Head of caudate nucleus (tissue), 42 donors: ENCODE measurements at regions not wholly inside any gene's neighbourhood (a gene's known extent, or its start where the extent isn't known, plus 50 kb on each side); places are given as distances from the start of the nearest gene placed in this dataset.

Experiments used
- DNase-seq, 42 donors: peaks; one replicate each; pipeline versions ENCODE4 v3.0.0 to v3.0.0-alpha.2; 2020 to 2021; ENCODE audit warnings: mixed read lengths in 7 of 42
- intact Hi-C: fragments of 100-400 bp; cut with DNase I; formaldehyde crosslinking; loops from one replicate; pipeline ENCODE4 v1.15.0; 2022

DNA sequence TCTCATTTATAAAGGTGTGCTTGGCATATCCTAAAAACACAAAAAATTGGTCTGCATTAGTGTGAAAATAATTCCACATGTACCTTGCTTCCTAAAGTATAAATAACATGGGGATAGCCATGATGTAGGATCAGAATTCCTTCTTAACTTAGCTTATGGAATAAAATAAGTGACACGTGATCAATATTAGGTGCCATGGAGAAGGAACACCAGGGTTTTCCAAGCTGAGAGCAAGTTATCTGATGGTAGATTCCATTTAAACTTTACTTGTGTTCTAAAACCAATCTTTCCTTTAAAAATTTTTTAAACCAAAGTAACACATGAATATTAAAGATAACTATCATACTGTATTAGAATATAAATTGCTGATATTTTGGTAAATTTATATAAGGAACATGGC, 300.5 kb downstream of the ZPLD1 start:
- DNase-seq = no peak
- intact Hi-C loops = no loop called here

DNA sequence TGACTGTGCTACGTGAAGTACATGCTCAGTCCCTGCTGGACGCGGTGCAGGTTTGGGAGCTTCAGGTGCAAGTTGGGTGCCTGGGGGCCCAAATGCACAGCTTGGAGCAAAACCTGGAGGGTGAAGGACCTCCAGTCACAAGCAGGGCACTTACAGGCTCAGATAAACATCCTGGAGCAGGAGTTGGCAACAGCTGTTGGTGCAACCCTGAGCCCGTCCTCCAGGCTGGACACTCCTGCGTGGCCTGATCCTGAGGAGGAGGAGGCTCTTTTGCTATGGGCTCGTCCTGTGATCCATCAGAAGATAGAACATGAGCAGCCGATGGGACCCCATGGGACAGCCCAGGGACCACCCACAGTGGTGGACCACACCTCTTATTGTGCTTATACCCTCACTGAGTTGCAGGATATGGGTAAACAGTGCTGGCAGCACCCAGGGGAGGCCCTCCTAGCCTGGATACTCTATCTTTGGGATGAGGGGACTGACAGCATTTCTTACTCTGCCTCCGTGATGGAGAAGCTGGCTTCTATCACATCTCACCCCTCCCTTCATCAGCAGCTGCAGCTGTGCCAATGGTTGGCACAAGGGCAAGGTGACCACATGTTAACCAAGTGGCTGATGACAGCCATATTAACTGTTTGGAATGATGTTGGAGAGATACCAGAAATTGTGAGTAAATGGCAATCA, 301.6 kb downstream of the ZPLD1 start:
- no peak for DNase-seq

DNA sequence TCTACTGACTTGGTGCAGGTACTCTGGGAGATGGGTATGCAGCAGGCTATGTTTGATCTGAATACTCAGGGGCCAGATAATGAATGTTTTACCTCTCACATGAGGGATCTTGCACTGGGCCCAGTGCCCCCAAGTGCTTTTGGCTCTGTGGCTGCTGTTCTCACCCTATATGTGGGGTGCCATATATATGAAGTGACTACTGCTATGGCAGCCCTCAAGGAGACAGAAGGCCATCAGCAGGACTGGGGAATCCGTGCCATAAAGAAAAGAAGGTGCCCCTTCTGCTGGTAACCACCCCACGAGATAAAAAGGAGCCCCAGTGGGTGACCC, 302.1 kb downstream of the ZPLD1 start:
- intact Hi-C loops = no loop called here
- no peak for DNase-seq

More for the DNA sequence above, 301.6 kb downstream of the ZPLD1 start:
- intact Hi-C loops = no loop called here

DNA sequence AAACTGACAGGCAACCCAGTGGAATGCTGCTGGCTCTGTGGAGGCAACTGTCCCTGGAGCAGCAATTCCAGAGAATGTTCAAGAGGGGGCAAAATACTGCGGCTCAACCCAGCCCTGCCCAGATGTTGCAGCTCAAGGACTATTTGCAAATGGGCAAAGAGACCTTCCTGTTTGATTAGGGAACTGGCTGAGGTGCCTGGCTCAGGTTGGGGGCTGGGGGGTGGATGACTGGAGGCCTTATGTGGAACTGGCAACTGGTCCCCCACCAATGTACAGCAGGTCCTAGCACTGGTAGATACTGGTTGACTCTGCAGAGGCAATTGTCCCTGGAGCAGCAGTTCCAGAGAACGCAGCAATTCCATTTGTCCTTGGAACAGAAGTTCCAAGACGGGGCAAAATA, 302.5 kb downstream of the ZPLD1 start:
- DNase-seq = no peak
- intact Hi-C loops = no loop called here

DNA sequence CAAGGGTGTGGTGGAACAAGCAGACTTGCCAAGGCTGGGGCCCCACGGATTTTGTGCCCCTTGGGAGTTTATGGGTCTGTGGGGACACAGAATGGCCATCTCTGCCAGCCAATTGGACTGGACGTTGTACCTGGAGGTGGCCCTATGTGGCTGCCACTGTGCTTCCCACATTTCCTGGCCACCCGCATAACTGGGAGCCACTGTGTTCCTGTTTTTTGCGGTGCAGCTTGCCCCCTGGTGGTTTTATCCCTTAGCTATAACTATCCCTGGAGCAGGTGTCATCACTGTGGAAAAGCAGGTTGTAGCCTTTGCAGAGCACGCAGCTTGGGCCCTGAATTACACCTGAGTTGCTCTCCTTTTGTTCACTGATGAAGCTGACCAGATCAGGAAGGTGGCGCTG, 306.3 kb downstream of the ZPLD1 start:
- intact Hi-C loops = no loop called here
- no peak for DNase-seq

DNA sequence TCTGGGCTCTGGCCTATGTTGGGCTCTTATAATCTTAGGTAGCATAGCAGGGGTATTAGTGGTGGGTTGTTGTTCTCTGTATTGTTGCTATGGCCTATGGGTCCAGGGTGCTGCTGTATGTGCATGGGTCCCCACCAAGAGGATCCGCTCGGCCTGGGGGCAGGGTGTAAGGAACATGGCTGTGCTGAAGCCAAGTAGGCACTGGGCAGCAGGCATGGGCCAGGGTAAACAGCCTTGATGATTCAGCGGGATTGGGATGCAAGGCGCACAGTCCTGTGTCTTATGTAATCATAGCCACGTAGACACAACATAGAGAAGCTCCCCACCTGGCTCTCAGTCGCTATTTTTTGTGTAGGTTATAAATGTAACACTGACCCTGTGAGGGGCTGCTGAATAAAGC, 306.9 kb downstream of the ZPLD1 start:
- DNase-seq = no peak
- intact Hi-C loops = no loop called here

DNA sequence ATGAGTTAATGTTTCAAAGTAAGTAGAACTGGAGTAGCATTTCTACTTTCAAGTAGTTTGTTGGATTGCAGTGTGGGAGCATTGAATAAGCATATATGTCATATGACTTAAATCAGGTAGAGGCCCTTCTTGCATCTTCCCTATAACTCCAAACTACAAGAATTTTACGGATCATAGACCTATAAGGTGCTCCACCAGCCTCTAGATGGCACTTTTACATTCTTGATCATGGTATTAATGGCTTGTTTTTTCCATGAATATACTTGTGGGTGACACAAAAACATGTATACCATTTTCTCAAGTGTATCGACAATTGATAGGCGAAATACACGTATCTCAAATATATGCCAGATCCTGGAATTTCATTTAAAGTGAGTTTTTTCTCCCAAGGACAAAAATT, 311.1 kb downstream of the ZPLD1 start:
- intact Hi-C loops = no loop called here
- no peak for DNase-seq

DNA sequence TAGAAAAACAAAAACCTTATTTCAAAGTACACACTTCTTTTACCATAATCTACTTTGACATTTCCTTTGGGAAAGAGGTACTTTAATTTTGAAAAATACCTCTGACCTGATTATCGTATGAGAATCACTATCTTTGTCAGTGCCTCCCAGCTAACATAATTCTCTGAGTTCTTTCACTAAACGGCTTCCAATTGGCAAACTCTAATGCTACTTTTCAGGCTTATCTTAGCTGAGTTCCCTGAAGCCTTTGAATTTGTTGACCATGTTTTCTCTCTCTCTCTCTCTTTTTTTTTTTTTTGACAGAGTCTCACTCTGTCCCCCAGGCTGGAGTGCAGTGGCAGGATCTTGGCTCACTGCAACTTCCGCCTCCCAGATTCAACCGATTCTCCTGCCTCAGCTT, 312.8 kb downstream of the ZPLD1 start:
- intact Hi-C loops = no loop called here
- no peak for DNase-seq

DNA sequence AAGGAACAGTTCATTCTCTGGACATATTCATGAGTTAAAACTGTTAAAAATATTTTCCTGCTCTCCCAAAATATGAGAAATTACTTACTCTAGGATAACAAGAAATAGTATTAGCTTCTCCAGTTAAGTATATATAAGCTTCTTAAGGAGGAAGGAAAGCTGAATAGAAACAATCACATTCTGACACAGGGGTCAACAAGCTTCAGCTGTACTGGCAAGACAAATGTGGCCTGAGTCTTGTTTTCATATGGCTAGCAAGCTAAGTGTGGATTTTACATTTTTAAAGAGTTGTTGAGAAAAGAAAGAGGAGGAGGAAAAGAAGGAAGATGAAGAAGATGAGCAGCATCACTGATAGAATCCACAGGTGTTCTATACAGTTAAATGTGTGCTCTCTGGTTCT, 313.8 kb downstream of the ZPLD1 start:
- DNase-seq = no peak
- intact Hi-C loops = no loop called here

DNA sequence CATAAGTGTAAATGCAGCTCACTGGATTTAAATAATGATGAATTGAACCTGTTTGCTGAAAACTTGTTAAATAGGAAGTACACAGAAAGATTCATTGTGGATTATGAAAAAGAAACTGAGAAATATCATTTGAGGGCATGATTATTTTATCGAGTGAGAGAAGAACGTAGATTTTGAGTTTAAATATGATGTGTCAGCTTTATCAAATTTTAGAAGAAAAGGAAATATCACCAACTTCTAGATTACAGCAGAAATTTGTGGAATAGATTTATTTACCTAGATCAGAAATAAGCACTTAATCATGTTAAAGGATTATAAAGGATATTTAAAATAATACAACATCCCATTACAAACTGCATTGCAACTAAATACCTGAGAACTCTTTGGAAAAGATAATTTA, 315.5 kb downstream of the ZPLD1 start:
- intact Hi-C loops = no loop called here
- no peak for DNase-seq

DNA sequence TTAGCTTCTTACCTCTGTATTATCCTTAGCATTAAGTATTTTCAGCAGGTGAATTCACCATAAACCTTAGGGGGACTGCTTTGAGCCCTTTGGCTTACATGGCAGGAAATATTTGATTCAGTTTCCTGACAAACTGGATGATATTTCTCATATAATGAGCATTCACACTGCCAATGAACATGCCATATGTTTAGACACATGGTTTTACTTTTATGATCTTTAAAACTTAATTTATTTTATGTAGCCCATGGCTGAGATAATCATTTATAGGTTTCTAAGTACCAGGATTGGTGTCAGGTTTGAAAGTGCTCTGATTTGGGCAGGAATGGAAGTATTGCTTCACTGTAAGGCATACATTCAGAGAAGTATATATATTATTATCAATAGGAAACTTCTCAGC, 319.1 kb downstream of the ZPLD1 start:
- no peak for DNase-seq
- intact Hi-C loops = no loop called here

DNA sequence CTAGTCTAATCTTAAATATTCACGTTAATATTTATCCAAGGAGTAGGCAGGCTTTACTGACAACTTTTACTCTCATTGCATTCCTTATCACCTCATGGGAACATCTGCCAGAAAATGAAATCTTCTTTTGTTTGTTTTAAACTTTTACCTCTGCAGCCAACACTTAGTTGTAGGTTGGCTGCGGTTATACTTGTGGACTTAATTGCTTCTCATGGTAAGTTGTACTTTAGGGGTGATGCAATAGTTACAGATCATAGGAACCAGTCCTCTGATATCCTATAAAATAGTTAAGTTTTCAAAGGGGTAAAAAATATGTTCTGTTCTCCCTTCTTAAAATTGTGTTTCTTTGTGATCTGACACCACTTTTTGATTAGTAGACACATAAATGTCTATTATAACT, 321.9 kb downstream of the ZPLD1 start:
- intact Hi-C loops = no loop called here
- no peak for DNase-seq

DNA sequence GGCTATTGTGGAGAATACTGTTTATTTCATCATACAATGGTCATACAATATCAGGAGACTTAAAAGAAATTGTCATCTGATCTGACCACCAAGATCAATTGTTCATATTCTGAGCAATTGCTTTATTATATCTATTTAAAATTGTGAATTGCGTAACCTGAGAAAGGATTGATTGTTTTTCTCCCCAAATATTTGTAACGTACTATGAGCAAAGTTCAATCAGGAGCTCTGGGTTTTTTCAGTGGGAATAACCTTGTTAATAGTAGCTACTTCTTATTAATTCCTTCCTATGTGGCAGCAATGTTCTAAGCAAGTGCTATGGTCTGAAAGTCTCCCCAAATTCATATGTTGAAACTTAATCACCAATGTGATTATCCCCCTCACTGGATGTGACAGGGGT, 323.1 kb downstream of the ZPLD1 start:
- intact Hi-C loops = no loop called here
- no peak for DNase-seq

DNA sequence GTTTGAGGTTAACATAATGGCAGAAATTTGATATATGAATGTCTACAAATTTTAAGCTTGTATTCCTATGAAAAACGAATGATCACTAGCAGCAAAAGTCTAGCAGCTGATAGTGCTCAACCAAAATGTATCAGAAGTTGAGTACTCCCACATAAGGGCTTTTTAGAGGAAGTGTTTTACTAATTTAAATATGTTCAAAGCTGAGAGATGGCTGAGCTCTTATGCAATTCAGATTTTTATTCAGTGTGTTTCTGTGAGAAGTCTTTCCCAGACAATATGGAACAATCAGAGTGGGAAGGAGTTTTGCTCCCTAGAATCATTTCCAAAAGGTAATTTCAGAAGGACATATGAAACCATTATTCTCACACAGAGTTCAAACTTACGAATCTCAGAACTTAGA, 327.0 kb downstream of the ZPLD1 start:
- intact Hi-C loops = no loop called here
- DNase-seq = no peak

DNA sequence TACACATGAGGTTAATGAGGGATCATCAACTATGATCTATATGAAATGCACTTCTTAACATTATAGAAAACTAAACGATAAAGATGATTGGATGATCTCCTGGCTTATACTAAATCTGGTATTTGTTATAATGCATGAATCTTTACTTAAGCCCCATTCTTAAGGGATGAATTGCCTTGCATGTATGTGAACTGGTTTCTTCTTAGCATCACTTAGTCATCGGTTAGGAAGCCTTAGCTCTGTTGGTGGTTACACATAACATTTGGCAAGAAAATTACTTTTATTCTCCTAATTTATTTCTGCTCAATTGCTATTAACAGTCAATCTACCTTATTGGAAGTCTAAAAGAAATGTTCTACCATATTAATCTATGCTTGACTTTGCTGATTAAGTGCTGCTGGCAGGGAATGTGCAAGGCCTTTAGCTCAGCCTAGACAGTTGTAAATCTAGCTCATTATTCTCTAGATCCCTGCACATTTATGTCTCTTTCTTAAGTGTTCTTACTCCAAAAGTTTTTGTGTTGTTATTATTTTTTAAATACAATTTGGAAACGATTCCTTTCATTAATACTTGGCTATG, 356.0 kb downstream of the ZPLD1 start:
- intact Hi-C loops = no loop called here

DNA sequence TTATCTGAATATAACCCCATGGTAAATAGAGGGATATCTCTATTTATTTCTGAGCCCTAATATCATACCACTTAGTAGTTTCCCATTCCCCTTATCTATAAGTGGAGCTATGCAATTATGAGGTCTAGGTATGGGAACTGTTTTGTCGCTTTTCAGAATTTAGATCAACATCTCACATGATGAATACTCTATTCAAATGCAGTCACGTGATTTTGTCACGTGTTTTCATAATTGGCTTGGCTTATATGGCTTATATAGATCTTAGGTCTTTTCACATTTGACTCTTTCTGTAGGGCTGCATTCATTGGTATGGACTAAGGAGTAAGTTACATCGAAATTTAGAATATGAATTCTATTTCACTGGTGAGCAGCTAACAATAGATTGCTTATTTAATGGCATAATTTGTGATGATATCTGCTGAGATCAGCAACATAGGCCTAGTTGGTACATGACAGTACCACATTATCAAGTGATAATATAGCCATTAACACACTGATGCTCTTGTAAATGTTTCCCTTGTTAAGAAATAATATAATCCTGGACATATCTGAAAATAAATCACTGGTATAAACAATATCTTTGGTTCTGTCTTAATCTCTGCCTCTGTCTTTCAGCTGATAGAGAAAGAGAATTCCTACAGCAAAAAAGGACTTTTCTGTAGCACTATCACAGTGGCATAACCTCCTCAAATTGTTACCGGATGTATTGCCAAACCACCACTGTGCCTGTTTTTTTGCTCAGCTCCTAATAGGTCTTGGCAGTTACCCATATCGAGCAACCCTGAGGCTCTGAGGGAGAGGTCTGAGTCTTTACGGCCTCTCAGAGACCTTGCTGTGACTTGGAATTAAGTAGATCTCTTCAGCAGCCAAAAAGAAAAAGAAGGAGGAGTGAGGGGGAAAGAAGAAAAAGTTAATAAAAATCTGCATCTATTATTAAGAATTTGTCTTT, 357.1 kb downstream of the ZPLD1 start:
- intact Hi-C loops = no loop called here
- no peak for DNase-seq

More for the DNA sequence above, 356.0 kb downstream of the ZPLD1 start:
- DNase-seq = no peak

DNA sequence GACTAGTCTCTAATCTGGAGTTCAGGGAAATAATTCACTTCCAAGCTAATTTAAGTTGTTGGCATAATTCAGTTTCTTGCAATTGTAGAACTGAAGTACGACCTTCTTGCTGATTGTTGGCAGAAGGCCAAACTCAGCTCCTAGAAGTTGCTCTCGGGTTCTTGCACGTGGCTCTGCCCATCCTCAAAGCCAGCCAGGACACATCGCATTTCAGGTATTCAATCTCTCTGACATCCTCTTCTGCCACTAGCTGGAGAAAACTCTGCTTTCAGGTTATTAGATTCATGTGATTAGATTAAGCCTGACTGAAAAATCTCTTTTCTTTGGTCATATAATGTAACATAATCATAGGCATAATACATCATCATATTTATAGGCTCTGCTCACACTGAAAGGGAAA, 362.0 kb downstream of the ZPLD1 start:
- intact Hi-C loops = no loop called here
- DNase-seq = no peak

DNA sequence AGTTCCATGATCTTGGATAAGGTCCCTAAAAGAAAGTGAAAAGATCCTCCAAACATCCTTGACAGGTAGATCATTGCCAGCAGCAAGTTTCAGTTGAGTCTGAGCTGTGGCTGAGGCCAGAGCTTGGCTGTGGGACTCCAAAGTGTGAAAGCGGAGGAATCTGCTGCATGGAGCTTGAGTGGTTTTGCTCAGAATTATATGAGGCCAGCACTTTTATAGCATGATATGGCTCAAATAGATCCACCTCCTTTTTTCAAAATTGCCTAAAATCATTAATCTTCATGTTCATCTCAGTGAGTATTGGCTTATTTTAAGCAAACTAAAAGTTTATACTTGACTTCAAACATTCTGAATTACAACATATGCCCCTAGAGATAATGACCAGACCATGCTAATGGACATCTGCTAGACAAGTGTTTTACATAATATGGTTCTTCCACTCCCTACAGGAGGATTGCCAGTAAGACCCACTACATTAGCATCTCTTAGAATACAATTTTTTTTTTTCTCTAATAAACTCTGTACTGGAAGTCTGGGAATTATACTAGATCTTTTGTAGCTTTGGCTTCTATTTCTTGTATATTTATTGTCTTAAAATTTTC, 368.1 kb downstream of the ZPLD1 start:
- peak in 1 of 42 donors; percentile 1 for DNase-seq
- intact Hi-C loops = no loop called here

DNA sequence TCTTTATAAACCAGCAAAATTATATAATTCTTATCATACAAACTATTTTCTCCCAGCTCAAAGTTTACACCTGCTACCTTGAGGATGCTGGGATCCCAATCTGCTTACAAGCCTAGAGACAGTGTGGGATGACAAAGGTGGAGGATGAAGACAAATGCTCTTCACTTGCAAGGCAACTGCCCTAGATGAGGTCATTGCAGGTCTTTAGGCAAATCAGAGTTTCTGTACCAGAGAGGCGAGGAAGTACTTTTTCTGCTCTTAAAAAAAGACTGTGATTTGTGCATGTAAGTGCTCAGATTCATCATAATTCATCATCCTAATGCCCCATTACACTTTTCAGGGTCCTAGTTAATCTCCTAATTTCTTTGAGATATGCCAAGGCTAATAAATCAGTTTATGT, 376.1 kb downstream of the ZPLD1 start:
- intact Hi-C loops = no loop called here
- DNase-seq = no peak

DNA sequence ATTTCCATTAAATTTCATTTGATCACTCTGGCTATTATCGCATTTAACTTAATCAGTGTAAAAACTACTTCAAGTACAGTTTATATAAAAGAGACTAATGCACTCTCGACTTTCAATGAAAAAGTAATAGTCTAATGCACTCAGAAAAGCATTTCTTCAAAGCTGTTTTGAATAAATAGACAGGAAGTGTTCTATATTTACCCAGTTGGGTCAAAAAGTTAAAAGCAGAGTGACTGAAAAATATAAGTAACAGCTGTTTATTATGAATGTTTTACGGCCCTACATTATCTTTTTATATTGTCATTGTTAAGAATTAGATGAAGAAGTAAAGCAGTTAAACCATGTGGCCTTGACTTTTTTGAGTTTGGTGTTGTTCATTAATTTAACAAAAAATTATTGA, 391.8 kb downstream of the ZPLD1 start:
- no peak for DNase-seq
- intact Hi-C loops = no loop called here
